ENCODE measurements at regions not wholly inside any gene's neighbourhood (a gene's known extent, or its start where the extent isn't known, plus 50 kb on each side); places are given as distances from the start of the nearest gene placed in this dataset.

GRCh38 chr10:21022821-21023220, 125.7 kb upstream of the NEBL start:
- no peak for TF ChIP-seq CTCF (IDR thresholded peaks at IDR 0.05)
- H3K27ac ChIP-seq: no peak overlapping the region
- no peak for DNase-seq (ENCODE audit: low spot score)
- no peaks in the 10 kb centered on the region for H3K4me1 ChIP-seq
- H3K36me3 ChIP-seq: no peaks in the 10 kb centered on the region
- H3K27me3 ChIP-seq: no peaks in the 10 kb centered on the region
- no peak overlapping the region for H3K4me3 ChIP-seq
- no peaks in the 10 kb centered on the region for H3K9me3 ChIP-seq

DNA sequence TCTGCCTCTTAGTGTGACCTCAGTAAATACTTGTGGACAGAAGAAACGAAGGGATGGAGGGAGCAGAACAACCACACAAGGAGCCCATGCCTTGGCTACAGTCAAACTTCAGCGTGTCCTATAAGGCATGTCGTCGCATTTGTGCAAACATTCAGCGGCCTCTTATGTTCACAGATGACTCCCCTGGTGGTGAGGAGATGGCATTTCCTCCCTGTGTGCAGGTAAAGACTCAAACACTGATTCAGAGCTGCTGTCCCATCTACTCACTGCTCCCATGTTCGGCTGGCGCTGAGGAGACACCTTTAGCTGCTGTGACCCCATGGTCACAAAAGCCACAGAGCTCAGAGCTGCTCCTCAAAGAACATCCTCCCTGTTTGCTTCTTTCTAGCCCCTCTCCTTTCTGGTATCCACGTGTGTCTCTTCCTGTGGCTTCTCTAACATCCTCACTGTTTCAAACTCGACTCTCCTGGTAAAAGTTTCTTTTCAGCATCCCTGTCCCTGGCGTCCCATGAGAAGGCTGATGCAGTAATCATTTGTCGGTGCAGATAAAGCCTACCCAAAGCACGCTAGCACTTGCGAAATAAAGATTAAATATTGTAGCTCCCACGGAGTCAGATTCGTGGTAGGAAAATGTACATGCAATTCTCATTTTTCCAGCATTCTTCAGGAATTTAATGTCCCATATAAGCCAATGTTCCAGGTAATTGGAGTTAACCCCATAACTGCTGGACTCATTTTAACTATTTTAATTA, 124.9 kb upstream of the NEBL start:
- Histone ChIP-seq H3K9me3 (no peaks in the 10 kb centered on the region), H3K4me1 (no peaks in the 10 kb centered on the region), H3K4me3 (no peak overlapping the region), H3K36me3 (no peaks in the 10 kb centered on the region), H3K27ac (no peak overlapping the region), H3K27me3 (no peaks in the 10 kb centered on the region)
- no peak for DNase-seq (ENCODE audit: low spot score)
- TF ChIP-seq CTCF (IDR thresholded peaks at IDR 0.05): peak in 1 of 2 donors; percentile 14

DNA sequence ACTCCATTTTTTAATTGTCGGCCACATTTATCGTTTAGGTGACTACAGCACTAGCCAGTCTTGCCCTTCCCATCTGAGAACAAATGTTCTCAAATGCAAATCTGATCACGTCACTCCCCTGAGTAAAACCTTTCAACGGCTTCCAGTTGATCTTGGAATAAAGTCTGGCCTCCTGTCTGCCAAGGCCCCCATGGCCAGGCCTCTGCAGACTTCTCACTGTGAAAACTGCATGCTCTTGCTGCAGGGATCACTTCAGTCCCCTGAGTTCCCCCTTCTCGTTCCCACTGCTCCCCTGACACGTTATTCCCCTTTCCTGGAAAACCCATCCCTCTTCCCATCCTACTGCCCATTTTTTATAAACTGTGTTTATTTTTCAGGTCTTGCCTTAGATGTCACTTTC, 124.1 kb upstream of the NEBL start:
- no peaks in the 10 kb centered on the region for H3K9me3 ChIP-seq
- no peak overlapping the region for H3K27ac ChIP-seq
- H3K36me3 ChIP-seq: no peaks in the 10 kb centered on the region
- H3K4me3 ChIP-seq: no peak overlapping the region
- H3K4me1 ChIP-seq: no peaks in the 10 kb centered on the region
- no peaks in the 10 kb centered on the region for H3K27me3 ChIP-seq
- DNase-seq (ENCODE audit: low spot score): no peak
- TF ChIP-seq CTCF (IDR thresholded peaks at IDR 0.05): no peak

DNA sequence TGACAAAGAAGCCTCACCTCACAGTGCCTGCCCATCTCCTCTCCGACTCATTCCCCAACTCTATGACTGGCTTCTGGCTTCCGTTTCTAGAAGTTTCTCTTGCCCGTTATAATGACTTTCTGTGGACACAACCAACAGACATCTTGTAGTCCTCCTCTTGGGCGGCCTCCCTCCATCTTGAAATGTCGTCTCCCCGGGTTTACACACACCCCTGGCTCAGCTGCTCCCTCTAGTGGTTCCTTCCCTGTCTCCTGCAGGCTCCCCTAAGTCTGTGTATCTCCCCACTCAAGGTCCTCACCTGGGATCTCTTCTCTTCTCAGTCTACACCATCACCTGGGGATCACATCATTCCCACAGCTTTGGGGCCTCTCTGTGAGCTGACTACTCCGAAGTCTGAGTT, 123.4 kb upstream of the NEBL start:
- Histone ChIP-seq H3K4me1 (no peaks in the 10 kb centered on the region), H3K27ac (no peak overlapping the region), H3K27me3 (no peaks in the 10 kb centered on the region), H3K36me3 (no peaks in the 10 kb centered on the region), H3K4me3 (no peak overlapping the region), H3K9me3 (no peaks in the 10 kb centered on the region)
- TF ChIP-seq CTCF (IDR thresholded peaks at IDR 0.05): peak in 1 of 2 donors; percentile 38
- DNase-seq (ENCODE audit: low spot score): no peak

DNA sequence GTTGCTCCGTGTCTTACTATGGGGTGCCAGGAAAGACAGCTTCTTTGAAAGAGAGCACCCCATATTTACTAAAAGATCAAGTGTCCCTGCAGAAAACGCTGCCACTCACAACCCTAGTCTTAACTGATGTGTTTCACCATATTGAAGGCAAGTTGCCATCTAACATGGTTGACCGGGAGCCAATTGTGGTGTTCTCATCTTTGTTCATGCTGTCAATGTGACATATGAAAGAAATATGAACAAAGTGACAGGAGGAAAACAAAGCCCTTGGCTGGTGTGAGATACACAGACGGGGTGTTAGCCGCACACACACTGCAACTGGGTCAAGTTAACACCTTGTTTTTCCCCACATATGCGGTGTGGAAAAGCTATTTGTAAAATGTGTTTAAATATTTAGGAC, 122.3 kb upstream of the NEBL start:
- H3K36me3 ChIP-seq: no peaks in the 10 kb centered on the region
- H3K9me3 ChIP-seq: no peaks in the 10 kb centered on the region
- H3K27me3 ChIP-seq: no peaks in the 10 kb centered on the region
- no peak overlapping the region for H3K27ac ChIP-seq
- no peak for TF ChIP-seq CTCF (IDR thresholded peaks at IDR 0.05)
- no peaks in the 10 kb centered on the region for H3K4me1 ChIP-seq
- H3K4me3 ChIP-seq: no peak overlapping the region
- DNase-seq (ENCODE audit: low spot score): no peak

DNA sequence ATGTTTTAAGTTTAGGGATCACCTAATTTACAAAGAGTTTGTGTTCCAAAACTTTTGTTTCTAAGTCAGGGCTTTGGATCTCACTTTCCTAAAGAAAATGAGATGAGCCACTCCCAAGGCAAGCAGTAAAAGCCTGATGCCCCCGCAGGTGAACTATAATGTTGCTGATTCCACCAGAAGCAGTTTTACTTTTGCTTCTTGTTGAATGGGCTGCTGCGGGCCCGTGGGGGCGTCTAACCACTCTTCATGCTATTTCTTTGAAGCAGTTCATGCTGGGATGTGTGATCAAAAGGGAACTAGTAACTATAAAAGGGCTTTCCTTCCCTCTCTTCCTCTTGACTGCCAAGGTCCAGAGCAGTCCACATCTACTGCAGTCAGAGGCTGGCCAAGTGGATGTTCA, 118.7 kb upstream of the NEBL start:
- Histone ChIP-seq H3K27me3 (no peaks in the 10 kb centered on the region), H3K4me1 (no peaks in the 10 kb centered on the region), H3K27ac (no peak overlapping the region), H3K9me3 (no peaks in the 10 kb centered on the region), H3K36me3 (no peaks in the 10 kb centered on the region), H3K4me3 (no peak overlapping the region)
- DNase-seq (ENCODE audit: low spot score): no peak
- TF ChIP-seq CTCF (IDR thresholded peaks at IDR 0.05): no peak

All from right atrium auricular region (tissue), 2 donors.